Parathyroid adenoma (tissue), 2 donors: ENCODE measurements at regions not wholly inside any gene's neighbourhood (a gene's known extent, or its start where the extent isn't known, plus 50 kb on each side); places are given as distances from the start of the nearest gene placed in this dataset.

Experiments
- H2AFZ ChIP-seq: fragments of 300-600 bp; sonication (generic); one replicate; pipeline ENCODE4 v1.7.0; 2017; ENCODE audit warnings: antibody characterized with exemption, mild to moderate bottlenecking
- H3K27ac ChIP-seq: fragments of 300-600 bp; sonication (generic); one replicate; pipeline ENCODE4 v1.7.0; 2017
- H3K27me3 ChIP-seq: fragments of 300-600 bp; sonication (generic); one replicate; pipeline ENCODE4 v1.7.0; 2017; ENCODE audit warnings: low read length; ENCODE audit not compliant: control insufficient read depth, insufficient read depth
- H3K36me3 ChIP-seq: fragments of 300-600 bp; sonication (generic); one replicate; pipeline ENCODE4 v1.7.0; 2017; ENCODE audit warnings: low read length; ENCODE audit not compliant: control insufficient read depth, insufficient read depth
- H3K4me1 ChIP-seq: fragments of 300-600 bp; sonication (generic); one replicate; pipeline ENCODE4 v1.7.0; 2017; ENCODE audit warnings: control low read depth
- H3K4me2 ChIP-seq: fragments of 300-600 bp; sonication (generic); one replicate; pipeline ENCODE4 v1.7.0; 2017; ENCODE audit warnings: low read length
- H3K4me3 ChIP-seq: fragments of 300-600 bp; sonication (generic); one replicate; pipeline ENCODE4 v1.7.0; 2017; ENCODE audit warnings: low read depth, low read length
- H3K79me2 ChIP-seq: fragments of 300-600 bp; sonication (generic); one replicate; pipeline ENCODE4 v1.7.0; 2017; ENCODE audit warnings: control low read depth
- H3K9ac ChIP-seq: fragments of 300-600 bp; sonication (generic); one replicate; pipeline ENCODE4 v1.7.0; 2017; ENCODE audit warnings: mild to moderate bottlenecking
- H3K9me3 ChIP-seq: fragments of 300-600 bp; sonication (generic); one replicate; pipeline ENCODE4 v1.7.0; 2017; ENCODE audit warnings: low read length; ENCODE audit not compliant: control insufficient read depth
- CTCF ChIP-seq: fragments of 300-600 bp; sonication (generic); IDR thresholded peaks from one replicate; pipeline ENCODE4 v1.7.0; 2017; ENCODE audit warnings: antibody characterized with exemption, mild to moderate bottlenecking
- donor health status: primary hyperparathyroidism.

DNA sequence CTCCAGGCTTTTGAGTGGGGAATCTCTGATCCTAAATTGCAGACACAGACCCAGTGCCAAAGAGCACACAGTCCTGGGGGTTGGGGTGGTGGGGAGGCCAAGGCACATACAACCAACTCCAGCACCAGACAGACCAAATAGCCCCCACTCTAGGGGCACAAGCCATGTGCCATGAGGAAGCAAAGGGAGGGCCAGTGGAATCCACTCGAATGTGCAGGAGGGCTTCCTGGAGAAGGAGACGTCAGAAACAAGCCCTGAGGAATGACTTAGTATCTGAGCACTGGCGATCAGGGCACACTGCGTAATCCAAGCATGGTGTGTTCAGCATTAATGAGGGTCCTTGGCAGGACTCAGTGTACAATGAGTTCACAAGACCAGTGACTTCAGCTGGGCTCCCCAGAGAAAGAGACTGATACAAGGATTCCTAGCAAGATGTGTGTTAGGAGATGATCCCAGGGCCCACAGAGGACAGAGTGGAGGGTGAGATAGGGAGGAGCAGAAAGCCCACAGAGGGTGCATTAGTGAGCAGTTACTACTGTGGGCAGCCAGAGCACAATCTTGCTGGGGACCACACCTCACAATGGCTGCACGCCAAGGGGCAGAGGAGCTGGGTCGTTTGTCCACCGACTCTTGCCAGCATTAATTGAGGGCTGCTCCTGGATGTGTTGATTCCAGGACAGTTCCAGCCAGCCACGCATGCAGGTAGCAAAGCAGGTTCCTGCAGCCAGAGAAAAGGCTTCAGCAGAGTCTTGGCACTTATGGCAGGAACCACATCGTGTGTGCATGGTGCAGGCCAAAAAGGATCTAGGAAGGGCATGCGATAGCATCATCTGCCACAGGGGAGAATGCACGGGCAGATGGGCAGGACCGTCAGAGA, 152.6 kb upstream of the VSTM2B start:
- Histone ChIP-seq H3K27ac (no peak overlapping the region), H3K4me3 (no peak overlapping the region), H3K79me2 (no peaks in the 10 kb centered on the region), H3K27me3 (no peaks in the 10 kb centered on the region), H3K4me1 (no peaks in the 10 kb centered on the region), H3K9me3 (no peaks in the 10 kb centered on the region), H3K4me2 (no peak overlapping the region), H3K9ac (no peak overlapping the region), H2AFZ (no peak overlapping the region), H3K36me3 (no peaks in the 10 kb centered on the region)
- TF ChIP-seq CTCF, result no peak

DNA sequence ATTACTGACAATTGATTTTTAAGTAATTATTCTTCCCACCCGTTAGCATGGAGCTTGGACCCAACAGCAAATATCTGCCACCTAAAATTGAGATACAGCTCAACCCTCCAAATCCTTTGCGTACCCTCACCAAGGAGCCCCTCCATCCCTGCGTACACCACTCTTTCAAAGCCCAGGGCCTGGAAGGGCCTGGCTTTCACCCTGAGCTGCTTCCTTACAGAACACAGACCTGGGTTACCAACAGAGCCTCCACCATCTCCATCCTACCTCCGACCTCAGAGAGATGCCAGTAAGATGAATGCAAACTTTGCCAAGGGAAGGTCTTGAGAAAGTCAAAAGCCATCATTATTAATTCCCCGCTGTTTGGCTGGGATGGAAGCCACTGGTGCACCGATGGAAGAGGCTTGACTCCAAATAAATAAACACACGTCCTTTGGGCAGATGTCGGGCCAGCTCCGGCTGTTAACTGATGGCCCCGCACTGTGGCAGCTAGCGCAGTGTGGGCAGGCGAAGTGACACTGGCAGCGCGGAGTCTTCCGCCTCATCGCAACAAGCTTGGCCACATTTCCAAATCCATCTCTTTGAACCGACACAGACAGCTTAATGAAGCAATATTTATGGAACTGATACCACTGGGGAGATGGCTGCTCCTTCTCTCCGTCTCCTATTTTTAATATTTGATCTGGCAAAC, 150.2 kb upstream of the VSTM2B start:
- Histone ChIP-seq H3K4me2 (no peak overlapping the region), H3K9me3 (no peaks in the 10 kb centered on the region), H3K79me2 (no peaks in the 10 kb centered on the region), H3K9ac (no peak overlapping the region), H3K27me3 (no peaks in the 10 kb centered on the region), H3K4me3 (no peak overlapping the region), H3K27ac (no peak overlapping the region), H3K4me1 (no peaks in the 10 kb centered on the region), H3K36me3 (no peaks in the 10 kb centered on the region), H2AFZ (no peak overlapping the region)
- no peak for TF ChIP-seq CTCF

DNA sequence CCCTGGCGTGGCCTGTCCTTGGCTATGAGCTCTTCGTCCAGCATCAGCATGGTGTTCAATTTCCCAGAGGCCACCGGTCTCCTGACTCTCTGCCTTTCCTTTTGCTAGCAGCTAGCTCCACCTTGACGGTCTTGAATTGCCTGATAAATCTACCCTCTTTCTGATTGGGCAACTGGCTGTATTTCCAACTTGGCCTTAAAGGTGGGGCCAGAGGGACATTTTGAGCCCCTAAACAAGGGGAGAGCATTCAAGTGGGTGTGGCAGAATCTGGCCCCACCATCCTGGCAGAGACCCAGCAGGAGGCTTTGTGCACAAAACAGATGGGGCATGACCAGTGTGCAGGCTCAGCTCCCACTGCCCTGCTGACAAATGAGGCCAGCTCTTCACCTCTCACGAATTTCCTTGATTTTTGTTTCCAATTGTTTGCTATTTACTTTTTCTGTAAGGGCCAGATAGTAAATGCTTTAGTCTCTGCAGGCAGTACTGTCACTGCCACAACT, 148.9 kb upstream of the VSTM2B start:
- TF ChIP-seq CTCF, result no peak
- H3K4me2 ChIP-seq, result no peak overlapping the region
- no peaks in the 10 kb centered on the region for H3K79me2 ChIP-seq
- no peak overlapping the region for H2AFZ ChIP-seq
- no peak overlapping the region for H3K27ac ChIP-seq
- no peaks in the 10 kb centered on the region for H3K9me3 ChIP-seq
- no peaks in the 10 kb centered on the region for H3K4me1 ChIP-seq
- H3K9ac ChIP-seq, result no peak overlapping the region
- H3K27me3 ChIP-seq, result no peaks in the 10 kb centered on the region
- H3K4me3 ChIP-seq, result no peak overlapping the region
- no peaks in the 10 kb centered on the region for H3K36me3 ChIP-seq

DNA sequence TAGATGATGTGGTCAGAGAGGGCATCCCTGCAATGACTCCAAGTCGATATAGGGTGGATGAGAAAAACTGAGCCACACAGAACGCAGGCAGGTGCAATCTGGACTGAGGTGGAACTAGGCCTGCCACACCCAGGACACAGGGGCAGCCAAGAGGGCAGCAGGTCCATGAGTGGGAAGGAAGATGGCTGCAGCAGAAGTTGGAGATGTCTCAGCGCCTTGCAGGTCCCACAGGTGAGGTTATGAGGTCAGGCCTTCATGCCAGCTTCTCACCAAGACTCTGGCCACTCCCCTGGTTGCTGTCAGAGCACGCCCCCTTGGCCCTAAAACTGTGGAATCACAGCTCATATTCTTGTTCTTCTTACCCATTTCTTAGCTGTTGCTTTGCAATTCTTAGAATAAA, 147.7 kb upstream of the VSTM2B start:
- Histone ChIP-seq H3K79me2 (no peaks in the 10 kb centered on the region), H3K9me3 (no peaks in the 10 kb centered on the region), H3K4me2 (no peak overlapping the region), H3K27ac (no peak overlapping the region), H3K9ac (no peak overlapping the region), H3K4me1 (no peaks in the 10 kb centered on the region), H3K27me3 (no peaks in the 10 kb centered on the region), H2AFZ (no peak overlapping the region), H3K4me3 (no peak overlapping the region), H3K36me3 (no peaks in the 10 kb centered on the region)
- no peak for TF ChIP-seq CTCF
